D721Med (cell line): ENCODE measurements at regions not wholly inside any gene's neighbourhood (a gene's known extent, or its start where the extent isn't known, plus 50 kb on each side); places are given as distances from the start of the nearest gene placed in this dataset.

ENCODE experiments used
- DNase-seq: peaks from one replicate; pipeline ENCODE4 v3.0.0; 2011; ENCODE audit warnings: low spot score; ENCODE audit not compliant: insufficient read length
- FAIRE-seq: peaks from 2 replicates; lab custom pipeline; 2011; peaks lifted over from hg19 to GRCh38; lab: Jason Lieb, UNC
- TF ChIP-seq, protein P1 (sequence below): IDR thresholded peaks from 2 replicates; pipeline ENCODE4 v1.5.1; 2012; ENCODE audit warnings: mild to moderate bottlenecking, control low read depth; ENCODE audit not compliant: insufficient read depth; ENCODE audit errors: missing control alignments

DNA sequence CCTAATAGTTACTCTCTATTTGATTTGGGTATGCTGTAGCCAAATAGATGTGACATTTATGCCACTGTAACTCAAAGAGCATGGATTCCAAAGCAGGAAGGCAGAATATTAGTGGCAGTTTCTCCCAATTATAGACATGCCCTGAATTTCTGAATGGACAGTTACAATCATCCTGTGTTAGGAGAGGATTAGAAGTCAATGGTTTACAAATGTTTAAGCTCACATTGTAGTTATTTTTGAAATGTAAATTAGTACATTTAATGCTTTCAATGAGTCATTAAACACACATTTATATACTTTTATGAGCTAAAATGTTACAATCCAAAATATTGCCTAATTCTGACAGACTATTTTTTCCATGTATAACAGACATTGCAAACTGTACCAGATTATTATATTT, 62.3 kb upstream of the CDH18 start:
- TF ChIP-seq, protein P1, sequence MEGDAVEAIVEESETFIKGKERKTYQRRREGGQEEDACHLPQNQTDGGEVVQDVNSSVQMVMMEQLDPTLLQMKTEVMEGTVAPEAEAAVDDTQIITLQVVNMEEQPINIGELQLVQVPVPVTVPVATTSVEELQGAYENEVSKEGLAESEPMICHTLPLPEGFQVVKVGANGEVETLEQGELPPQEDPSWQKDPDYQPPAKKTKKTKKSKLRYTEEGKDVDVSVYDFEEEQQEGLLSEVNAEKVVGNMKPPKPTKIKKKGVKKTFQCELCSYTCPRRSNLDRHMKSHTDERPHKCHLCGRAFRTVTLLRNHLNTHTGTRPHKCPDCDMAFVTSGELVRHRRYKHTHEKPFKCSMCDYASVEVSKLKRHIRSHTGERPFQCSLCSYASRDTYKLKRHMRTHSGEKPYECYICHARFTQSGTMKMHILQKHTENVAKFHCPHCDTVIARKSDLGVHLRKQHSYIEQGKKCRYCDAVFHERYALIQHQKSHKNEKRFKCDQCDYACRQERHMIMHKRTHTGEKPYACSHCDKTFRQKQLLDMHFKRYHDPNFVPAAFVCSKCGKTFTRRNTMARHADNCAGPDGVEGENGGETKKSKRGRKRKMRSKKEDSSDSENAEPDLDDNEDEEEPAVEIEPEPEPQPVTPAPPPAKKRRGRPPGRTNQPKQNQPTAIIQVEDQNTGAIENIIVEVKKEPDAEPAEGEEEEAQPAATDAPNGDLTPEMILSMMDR, result no peak
- DNase-seq, result no peak
- FAIRE-seq, result no peak

- TF ChIP-seq, protein P1, result no peak
- DNase-seq (no peak), FAIRE-seq (no peak)
These were observed 56.5 kb upstream of the CDH18 start for GRCh38 chr5:20044460-20044859.

- no peak for FAIRE-seq
- DNase-seq, result no peak
- TF ChIP-seq, protein P1, result no peak
These were observed 53.6 kb upstream of the CDH18 start for GRCh38 chr5:20041326-20042274.

DNA sequence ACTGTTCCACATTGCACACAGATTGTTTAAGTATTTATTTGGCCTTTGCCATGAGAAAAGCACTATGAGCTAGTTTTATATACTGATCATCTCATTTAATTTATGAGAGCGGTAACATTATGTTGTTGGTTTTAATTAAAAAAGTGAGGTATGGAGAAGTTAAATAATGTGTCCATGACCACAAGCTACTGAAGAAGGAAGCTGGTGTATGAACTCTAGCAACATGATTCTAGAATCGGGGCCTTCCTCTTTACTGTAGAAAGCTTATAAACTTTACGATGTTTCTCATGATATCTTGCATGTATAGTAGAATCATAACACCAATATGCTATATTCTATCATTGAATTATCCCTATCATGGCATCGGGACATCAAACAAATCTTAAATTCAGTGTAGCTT, 52.9 kb upstream of the CDH18 start:
- DNase-seq (no peak), FAIRE-seq (no peak)
- TF ChIP-seq, protein P1, result no peak
